HFFc6 (cell line): ENCODE measurements at regions not wholly inside any gene's neighbourhood (a gene's known extent, or its start where the extent isn't known, plus 50 kb on each side); places are given as distances from the start of the nearest gene placed in this dataset.

ENCODE experiments used
- DNase-seq: peaks from one replicate; pipeline ENCODE4 v3.0.0-alpha.2; 2018
- H3K27ac Mint-ChIP-seq: 2 replicates; pipeline ENCODE4 v1.8.0; 2020; ENCODE audit warnings: mild to moderate bottlenecking, mixed read lengths
- H3K27me3 Mint-ChIP-seq: 2 replicates; pipeline ENCODE4 v1.8.0; 2021; ENCODE audit warnings: mild to moderate bottlenecking, moderate library complexity, mixed read lengths; ENCODE audit not compliant: insufficient read depth
- H3K36me3 Mint-ChIP-seq: 2 replicates; pipeline ENCODE4 v1.8.0; 2021; ENCODE audit warnings: low read depth, mixed read lengths
- H3K4me1 Mint-ChIP-seq: 2 replicates; pipeline ENCODE4 v1.8.0; 2020; ENCODE audit warnings: low read depth, mixed read lengths
- H3K4me3 Mint-ChIP-seq: 2 replicates; pipeline ENCODE4 v1.8.0; 2020; ENCODE audit warnings: mild to moderate bottlenecking, moderate library complexity, mixed read lengths
- H3K9me3 Mint-ChIP-seq: 2 replicates; pipeline ENCODE4 v1.8.0; 2020; ENCODE audit warnings: mild to moderate bottlenecking, mixed read lengths
- TF ChIP-seq, protein P1 (sequence below): fragments of 200-600 bp; sonication (generic); IDR thresholded peaks from 2 replicates; pipeline ENCODE4 v1.5.0; 2021; ENCODE audit warnings: antibody characterized with exemption, mild to moderate bottlenecking

DNA sequence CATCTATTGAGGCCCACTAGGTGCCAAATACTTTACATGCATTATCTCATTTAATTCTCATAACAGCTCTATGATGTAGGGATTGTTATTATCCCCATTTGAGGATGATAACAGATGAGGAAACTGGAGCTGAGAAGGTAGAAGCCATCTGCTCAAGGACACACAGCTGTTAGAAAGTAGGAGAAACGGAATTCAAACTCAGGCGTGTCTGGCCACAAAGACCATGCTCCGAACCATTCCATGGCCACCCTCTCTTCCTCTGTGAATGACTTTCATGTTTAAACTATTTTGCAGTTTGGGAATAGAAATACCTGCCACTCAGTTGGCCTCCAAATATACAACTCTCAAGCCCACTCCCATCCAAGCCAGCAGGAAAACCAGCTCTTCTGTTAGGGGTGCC lies 87.6 kb upstream of the ANKRD55 start:
- Mint-ChIP-seq H3K27ac (no peak overlapping the region), H3K4me3 (no peak overlapping the region), H3K36me3 (no peaks in the 10 kb centered on the region), H3K4me1 (peaks cover 8% of the 10 kb centered on the region; the same call in 1 of the 2 replicates), H3K27me3 (peaks cover 10% of the 10 kb centered on the region), H3K9me3 (no peaks in the 10 kb centered on the region)
- TF ChIP-seq, protein P1, sequence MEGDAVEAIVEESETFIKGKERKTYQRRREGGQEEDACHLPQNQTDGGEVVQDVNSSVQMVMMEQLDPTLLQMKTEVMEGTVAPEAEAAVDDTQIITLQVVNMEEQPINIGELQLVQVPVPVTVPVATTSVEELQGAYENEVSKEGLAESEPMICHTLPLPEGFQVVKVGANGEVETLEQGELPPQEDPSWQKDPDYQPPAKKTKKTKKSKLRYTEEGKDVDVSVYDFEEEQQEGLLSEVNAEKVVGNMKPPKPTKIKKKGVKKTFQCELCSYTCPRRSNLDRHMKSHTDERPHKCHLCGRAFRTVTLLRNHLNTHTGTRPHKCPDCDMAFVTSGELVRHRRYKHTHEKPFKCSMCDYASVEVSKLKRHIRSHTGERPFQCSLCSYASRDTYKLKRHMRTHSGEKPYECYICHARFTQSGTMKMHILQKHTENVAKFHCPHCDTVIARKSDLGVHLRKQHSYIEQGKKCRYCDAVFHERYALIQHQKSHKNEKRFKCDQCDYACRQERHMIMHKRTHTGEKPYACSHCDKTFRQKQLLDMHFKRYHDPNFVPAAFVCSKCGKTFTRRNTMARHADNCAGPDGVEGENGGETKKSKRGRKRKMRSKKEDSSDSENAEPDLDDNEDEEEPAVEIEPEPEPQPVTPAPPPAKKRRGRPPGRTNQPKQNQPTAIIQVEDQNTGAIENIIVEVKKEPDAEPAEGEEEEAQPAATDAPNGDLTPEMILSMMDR = no peak
- no peak for DNase-seq

DNA sequence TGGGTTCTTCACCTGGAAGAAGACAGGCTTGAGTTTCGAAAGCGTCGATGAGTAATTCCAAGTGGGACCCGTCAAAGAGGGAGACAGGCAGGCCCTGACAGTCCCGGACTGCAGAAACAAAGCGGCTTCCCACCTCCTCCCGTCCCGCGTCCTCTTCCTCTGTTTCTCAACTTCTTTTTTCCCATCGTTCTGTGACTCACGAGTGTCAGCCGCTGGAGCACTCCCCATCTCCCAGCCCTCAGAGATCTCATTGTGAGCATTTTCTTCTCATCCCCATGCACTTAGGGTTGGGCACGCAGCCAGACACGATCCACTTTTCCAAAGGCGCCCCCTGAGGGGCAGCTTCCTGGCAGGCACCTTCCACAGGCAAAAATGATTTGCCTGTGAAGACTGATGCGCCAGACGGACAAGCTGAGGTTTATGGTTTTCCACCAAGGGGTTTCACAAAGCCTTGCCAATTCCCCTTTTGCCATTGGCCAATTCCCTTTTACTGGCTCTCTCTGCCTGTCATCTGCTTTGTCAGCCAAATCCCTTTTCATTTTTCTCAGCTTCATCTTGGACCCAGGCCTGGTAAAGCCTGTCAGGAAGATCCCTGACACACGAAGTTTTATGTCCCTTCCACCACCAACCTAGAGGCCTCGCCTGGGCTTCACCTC lies 86.5 kb upstream of the ANKRD55 start:
- DNase-seq = no peak
- Mint-ChIP-seq H3K27ac (no peak overlapping the region), H3K4me3 (no peak overlapping the region), H3K9me3 (no peaks in the 10 kb centered on the region), H3K36me3 (no peaks in the 10 kb centered on the region), H3K4me1 (peaks cover 8% of the 10 kb centered on the region; the same call in 1 of the 2 replicates), H3K27me3 (peaks cover 5% of the 10 kb centered on the region)
- TF ChIP-seq, protein P1 = no peak

DNA sequence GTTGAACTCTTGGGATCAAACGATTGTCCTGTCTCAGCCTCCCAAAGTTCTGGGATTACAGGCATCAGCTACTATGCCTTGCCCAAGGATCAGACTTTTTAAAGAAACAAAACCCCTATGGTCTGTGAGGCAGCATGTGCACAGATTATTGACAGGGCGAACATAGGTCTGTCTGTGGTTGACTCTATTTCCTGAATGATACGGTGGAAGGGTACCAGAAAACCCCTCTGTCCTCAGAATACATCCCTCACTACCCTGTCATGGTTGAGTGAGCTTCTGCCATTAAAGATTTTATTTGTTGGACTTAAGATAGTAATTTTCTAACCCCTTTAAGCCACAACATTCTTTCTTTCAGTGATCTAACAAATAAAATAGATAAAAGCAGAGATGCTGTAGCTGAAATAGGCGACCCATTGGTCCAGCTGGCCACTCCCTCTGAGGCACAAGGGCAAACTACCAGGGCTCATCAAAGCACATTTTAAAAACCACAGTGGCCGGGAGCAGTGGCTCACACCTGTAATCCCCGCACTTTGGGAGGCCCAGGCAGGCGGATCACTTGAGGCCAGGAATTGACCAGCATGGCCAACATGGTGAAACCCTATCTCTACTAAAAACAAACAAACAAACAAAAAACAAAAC lies 84.9 kb upstream of the ANKRD55 start:
- H3K9me3 Mint-ChIP-seq = no peaks in the 10 kb centered on the region
- no peaks in the 10 kb centered on the region for H3K36me3 Mint-ChIP-seq
- H3K27ac Mint-ChIP-seq = no peak overlapping the region
- H3K4me1 Mint-ChIP-seq = no peaks in the 10 kb centered on the region
- DNase-seq = no peak
- H3K27me3 Mint-ChIP-seq = peaks cover 5% of the 10 kb centered on the region
- TF ChIP-seq, protein P1 = no peak
- no peak overlapping the region for H3K4me3 Mint-ChIP-seq

DNA sequence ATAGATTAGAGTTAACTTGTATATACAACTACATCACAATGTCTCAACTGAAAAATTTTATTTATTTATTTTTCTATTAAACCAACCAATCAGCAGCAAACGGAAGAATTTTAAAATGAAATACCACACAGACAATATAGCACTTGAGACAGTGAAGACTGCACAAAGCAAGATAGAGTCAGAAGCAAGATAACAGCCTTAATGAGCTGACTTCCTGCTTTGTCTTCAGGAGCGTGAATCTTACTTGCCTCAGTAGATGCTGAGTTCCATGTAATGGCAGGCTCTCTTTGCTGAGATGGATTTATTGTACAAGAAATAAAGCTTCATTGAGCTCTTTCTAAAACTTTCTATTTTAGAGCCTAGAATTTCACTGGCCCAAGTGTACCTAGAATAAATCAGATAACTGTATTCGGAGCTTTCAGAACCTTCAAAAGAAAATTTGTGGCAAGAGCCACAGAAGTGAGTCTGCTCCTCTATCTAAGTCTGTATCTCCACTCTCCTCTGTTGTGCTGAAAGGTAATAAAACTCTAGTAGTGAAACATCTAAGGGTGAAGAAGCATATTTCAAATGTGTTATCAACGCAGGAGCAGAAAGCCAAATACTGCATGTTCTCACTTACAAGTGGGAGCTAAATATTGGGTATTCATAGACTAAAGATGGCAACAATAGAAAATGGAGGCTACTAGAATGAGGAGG lies 83.3 kb upstream of the ANKRD55 start:
- H3K27ac Mint-ChIP-seq = no peak overlapping the region
- H3K4me3 Mint-ChIP-seq = no peak overlapping the region
- TF ChIP-seq, protein P1 = no peak
- H3K27me3 Mint-ChIP-seq = peaks cover 7% of the 10 kb centered on the region
- H3K36me3 Mint-ChIP-seq = no peaks in the 10 kb centered on the region
- no peaks in the 10 kb centered on the region for H3K9me3 Mint-ChIP-seq
- DNase-seq = no peak
- H3K4me1 Mint-ChIP-seq = no peaks in the 10 kb centered on the region

DNA sequence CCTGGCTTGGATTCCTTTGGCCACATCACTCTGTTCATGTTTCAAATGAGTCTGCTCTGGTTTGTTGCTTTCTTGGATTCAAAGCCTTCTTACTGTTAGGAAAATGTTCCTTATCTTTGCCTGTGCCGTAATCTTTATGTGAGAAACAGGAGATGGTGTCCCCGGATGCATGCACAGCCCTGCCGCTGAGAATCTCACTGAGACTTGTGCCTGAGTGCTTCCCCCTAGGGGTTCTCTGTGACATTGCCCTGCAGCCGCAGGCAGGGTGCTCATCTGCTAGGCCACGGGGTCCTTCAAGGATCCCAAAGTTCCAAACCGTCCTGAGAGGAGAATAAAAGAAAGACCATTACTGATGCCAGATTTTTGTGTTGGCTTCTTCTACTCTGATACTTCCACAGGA lies 81.4 kb upstream of the ANKRD55 start:
- Mint-ChIP-seq H3K27ac (no peak overlapping the region), H3K36me3 (no peaks in the 10 kb centered on the region)

More for the DNA sequence above, 81.4 kb upstream of the ANKRD55 start:
- Mint-ChIP-seq H3K4me1 (no peaks in the 10 kb centered on the region; the same call in 1 of the 2 replicates), H3K27me3 (peaks cover 21% of the 10 kb centered on the region), H3K9me3 (no peaks in the 10 kb centered on the region), H3K4me3 (no peak overlapping the region)
- DNase-seq = no peak
- TF ChIP-seq, protein P1 = peak; percentile 68
